ENCODE measurements at regions not wholly inside any gene's neighbourhood (a gene's known extent, or its start where the extent isn't known, plus 50 kb on each side); places are given as distances from the start of the nearest gene placed in this dataset.

DNA sequence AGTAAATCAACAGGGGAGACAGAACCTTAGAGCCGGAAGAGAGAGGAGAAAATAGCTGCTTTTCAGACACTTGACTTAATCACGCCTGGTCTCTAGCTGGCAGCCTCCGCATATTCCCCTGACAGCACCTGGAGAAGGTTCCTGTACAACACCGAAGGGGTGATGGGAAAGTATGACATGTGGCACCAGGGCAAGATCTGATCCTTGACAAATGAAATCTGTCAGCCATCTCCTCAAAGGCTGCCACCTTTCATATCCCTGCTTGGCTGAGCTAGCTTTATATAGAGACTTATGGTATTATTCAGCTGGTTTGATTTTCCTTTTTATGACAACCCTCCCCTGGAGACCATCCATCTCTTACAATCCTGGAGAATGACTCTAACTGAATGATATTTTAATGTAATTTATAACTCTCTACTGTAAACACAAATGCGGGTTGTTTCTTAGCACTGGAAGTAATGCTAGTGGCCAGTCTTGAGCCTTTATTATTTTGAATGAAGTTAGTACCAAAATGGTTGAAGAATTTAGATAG is 1205.3 kb upstream of the CDH8 start:
- no peak for TF ChIP-seq EP300 (IDR thresholded peaks at IDR 0.05)
- TF ChIP-seq POLR2A (IDR thresholded peaks at IDR 0.05): no peak
- TF ChIP-seq CTCF (IDR thresholded peaks at IDR 0.05): no peak
- TF ChIP-seq POLR2AphosphoS5 (IDR thresholded peaks at IDR 0.05): no peak
- Histone ChIP-seq H3K4me3 (no peak overlapping the region), H3K36me3 (no peaks in the 10 kb centered on the region), H3K9me3 (no peaks in the 10 kb centered on the region), H3K27me3 (no peaks in the 10 kb centered on the region), H3K4me1 (peaks cover 0 to 17% (median 3%) of the 10 kb centered on the region in 4 donors), H3K27ac (no peak overlapping the region)
- intact Hi-C loops (cut with DNase I): no loop called here
- WGBS, 2 donors: 83 to 84% methylated on average over 5 of the region's 5 CpGs
- no peak for DNase-seq

DNA sequence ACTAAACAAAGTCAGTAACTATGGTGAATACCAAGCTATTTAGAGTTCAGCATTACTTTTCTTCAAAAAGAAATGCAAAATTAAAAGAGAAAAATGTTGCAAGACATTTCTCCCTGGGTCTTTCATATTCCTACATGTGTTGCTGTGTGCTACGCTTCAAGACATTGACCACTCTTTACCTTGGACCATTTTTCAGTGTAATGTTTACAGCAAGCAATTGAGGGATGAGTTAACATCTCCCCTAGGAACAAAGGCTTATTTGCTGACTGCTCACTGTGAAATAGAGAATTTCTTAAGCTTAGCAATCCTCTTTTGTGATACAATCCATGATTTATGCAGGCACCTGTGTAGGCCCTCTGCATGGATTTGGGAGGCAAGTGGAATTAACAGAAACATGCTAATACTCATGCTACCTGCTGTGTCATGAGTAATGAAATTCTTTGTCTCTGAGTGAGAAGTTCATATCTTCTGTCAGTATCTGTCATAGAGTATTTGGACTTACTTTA is 1202.9 kb upstream of the CDH8 start:
- Histone ChIP-seq H3K4me1 (peaks cover 0 to 17% (median 3%) of the 10 kb centered on the region in 4 donors), H3K27ac (no peak overlapping the region), H3K27me3 (no peaks in the 10 kb centered on the region), H3K36me3 (no peaks in the 10 kb centered on the region), H3K9me3 (no peaks in the 10 kb centered on the region), H3K4me3 (no peak overlapping the region)
- TF ChIP-seq POLR2AphosphoS5 (IDR thresholded peaks at IDR 0.05) (no peak), CTCF (IDR thresholded peaks at IDR 0.05) (no peak), EP300 (IDR thresholded peaks at IDR 0.05) (no peak), POLR2A (IDR thresholded peaks at IDR 0.05) (no peak)
- intact Hi-C loops (cut with DNase I): no loop called here
- WGBS, 2 donors: 87 to 92% methylated on average over 1 of the region's 1 CpG
- no peak for DNase-seq

GRCh38 chr16:63230421-63231040 is 1194.3 kb upstream of the CDH8 start:
- Histone ChIP-seq H3K4me1 (no peaks in the 10 kb centered on the region), H3K27me3 (no peaks in the 10 kb centered on the region), H3K36me3 (no peaks in the 10 kb centered on the region), H3K4me3 (no peak overlapping the region), H3K9me3 (no peaks in the 10 kb centered on the region), H3K27ac (no peak overlapping the region)
- 8 to 38% methylated on average over 3 of the region's 3 CpGs for WGBS, 2 donors
- no peak for DNase-seq
- intact Hi-C loops (cut with DNase I): no loop called here
- TF ChIP-seq POLR2A (IDR thresholded peaks at IDR 0.05) (no peak), POLR2AphosphoS5 (IDR thresholded peaks at IDR 0.05) (no peak), EP300 (IDR thresholded peaks at IDR 0.05) (no peak), CTCF (IDR thresholded peaks at IDR 0.05) (no peak)

DNA sequence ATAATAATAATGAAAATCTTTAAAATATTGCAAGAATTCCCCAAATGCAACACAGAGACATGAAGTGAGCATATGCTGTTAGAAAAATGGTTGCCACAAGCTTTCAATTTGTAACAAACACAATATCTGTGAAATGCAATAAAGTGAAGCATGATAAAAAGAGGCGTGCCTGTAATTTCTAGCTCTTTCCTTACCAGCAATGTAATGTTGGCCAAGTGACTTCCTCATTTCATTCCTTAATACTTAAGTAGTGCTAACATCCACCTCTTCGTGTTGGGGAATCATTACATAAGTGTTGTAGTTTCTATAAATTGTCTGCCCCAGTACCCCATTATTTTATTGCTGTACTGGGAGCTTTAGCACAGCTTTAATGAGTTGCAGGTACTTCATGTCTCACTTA is 1192.0 kb upstream of the CDH8 start:
- H3K4me3 ChIP-seq: no peak overlapping the region
- H3K36me3 ChIP-seq: no peaks in the 10 kb centered on the region
- intact Hi-C loops (cut with DNase I): no loop called here
- no peaks in the 10 kb centered on the region for H3K4me1 ChIP-seq
- H3K27me3 ChIP-seq: no peaks in the 10 kb centered on the region
- H3K27ac ChIP-seq: no peak overlapping the region
- WGBS, 2 donors: 17 to 52% methylated on average over 2 of the region's 2 CpGs
- H3K9me3 ChIP-seq: no peaks in the 10 kb centered on the region
- TF ChIP-seq EP300 (IDR thresholded peaks at IDR 0.05) (no peak), CTCF (IDR thresholded peaks at IDR 0.05) (no peak), POLR2A (IDR thresholded peaks at IDR 0.05) (no peak)
- no peak for DNase-seq

- Histone ChIP-seq H3K27me3 (no peaks in the 10 kb centered on the region), H3K4me3 (no peak overlapping the region), H3K9me3 (no peaks in the 10 kb centered on the region), H3K4me1 (no peaks in the 10 kb centered on the region), H3K36me3 (no peaks in the 10 kb centered on the region), H3K27ac (no peak overlapping the region)
- WGBS, 2 donors: 71 to 88% methylated on average over 1 of the region's 1 CpG
- intact Hi-C loops (cut with DNase I): no loop called here
- TF ChIP-seq EP300 (IDR thresholded peaks at IDR 0.05) (no peak), CTCF (IDR thresholded peaks at IDR 0.05) (no peak), POLR2AphosphoS5 (IDR thresholded peaks at IDR 0.05) (no peak), POLR2A (IDR thresholded peaks at IDR 0.05) (no peak)
- no peak for DNase-seq
Measured at GRCh38 chr16:63223851-63224250, 1187.6 kb upstream of the CDH8 start.
